Naive thymus-derived CD4-positive, alpha-beta T cell (primary cell): ENCODE measurements at regions not wholly inside any gene's neighbourhood (a gene's known extent, or its start where the extent isn't known, plus 50 kb on each side); places are given as distances from the start of the nearest gene placed in this dataset.

Experiments
- ATAC-seq: fragments of 150-1000 bp; cut with Tn5 transposase; 2 replicates; pipeline ENCODE4 v1.10.0; 2021; ENCODE audit warnings: mild to moderate bottlenecking, moderate library complexity
- CTCF ChIA-PET: fragments of 350-600 bp; sonication (Branson Sonifier 250); formaldehyde crosslinking; loops from one replicate; lab custom pipeline; 2021; ENCODE audit warnings: antibody characterized with exemption; lab: Charles Lee
- POLR2A ChIA-PET: fragments of 350-600 bp; sonication (Branson Sonifier 250); formaldehyde crosslinking; loops from one replicate; lab custom pipeline; 2021; ENCODE audit warnings: antibody characterized with exemption, inconsistent platforms; lab: Charles Lee
- DNase-seq, 9 donors: peaks; one replicate each; pipeline versions ENCODE4 v3.0.0 to v3.0.0-alpha.2; 2020 to 2022; ENCODE audit warnings: mixed read lengths in 1 of 9
- H3K27ac ChIP-seq: one replicate; pipeline ENCODE4 v1.7.0; 2013; ENCODE audit warnings: mild to moderate bottlenecking, low read depth, low read length, moderate library complexity
- H3K27me3 ChIP-seq, 2 donors: one replicate each; pipeline ENCODE4 v1.7.0; 2013; ENCODE audit warnings: low read length in 2 of 2, mild to moderate bottlenecking in 2 of 2, moderate library complexity in 2 of 2; ENCODE audit not compliant: control insufficient read depth in 2 of 2, insufficient read depth in 2 of 2
- H3K36me3 ChIP-seq, 3 experiments: 1 replicate in 2 of 3; 2 replicates in 1 of 3; pipeline ENCODE4 v1.7.0; 2013; ENCODE audit warnings: low read length in 3 of 3, mild to moderate bottlenecking in 3 of 3, moderate library complexity in 1 of 3; ENCODE audit not compliant: insufficient read depth in 3 of 3, control insufficient read depth in 2 of 3
- H3K4me1 ChIP-seq, 2 donors: one replicate each; pipeline ENCODE4 v1.7.0; 2013; ENCODE audit warnings: low read length in 2 of 2, mild to moderate bottlenecking in 2 of 2, moderate library complexity in 1 of 2; ENCODE audit not compliant: control insufficient read depth in 2 of 2, insufficient read depth in 2 of 2
- H3K4me3 ChIP-seq: 2 replicates; pipeline ENCODE4 v1.7.0; 2013; ENCODE audit warnings: mild to moderate bottlenecking, low read length
- H3K9me3 ChIP-seq, 3 experiments: 1 replicate in 2 of 3; 2 replicates in 1 of 3; pipeline ENCODE4 v1.7.0; 2013; ENCODE audit warnings: low read length in 3 of 3; ENCODE audit not compliant: control insufficient read depth in 2 of 3
- H3K27ac Mint-ChIP-seq, 9 donors: one replicate each; pipeline ENCODE4 v1.8.0; 2020 to 2022; ENCODE audit warnings: mixed read lengths in 9 of 9, mild to moderate bottlenecking in 8 of 9, moderate library complexity in 5 of 9, inconsistent platforms in 2 of 9
- H3K27me3 Mint-ChIP-seq, 5 donors: one replicate each; pipeline ENCODE4 v1.8.0; 2021 to 2022; ENCODE audit warnings: mixed read lengths in 5 of 5, mild to moderate bottlenecking in 1 of 5
- H3K36me3 Mint-ChIP-seq, 5 donors: one replicate each; pipeline ENCODE4 v1.8.0; 2020 to 2022; ENCODE audit warnings: mixed read lengths in 5 of 5, mild to moderate bottlenecking in 3 of 5, inconsistent platforms in 1 of 5
- H3K4me1 Mint-ChIP-seq, 7 donors: one replicate each; pipeline ENCODE4 v1.8.0; 2020 to 2022; ENCODE audit warnings: mixed read lengths in 7 of 7, mild to moderate bottlenecking in 3 of 7, inconsistent platforms in 1 of 7
- H3K4me3 Mint-ChIP-seq, 10 donors: one replicate each; pipeline ENCODE4 v1.8.0; 2020 to 2022; ENCODE audit warnings: mild to moderate bottlenecking in 10 of 10, mixed read lengths in 10 of 10, moderate library complexity in 6 of 10, inconsistent platforms in 2 of 10
- H3K9me3 Mint-ChIP-seq, 11 donors: one replicate each; pipeline ENCODE4 v1.8.0; 2020 to 2022; ENCODE audit warnings: mixed read lengths in 11 of 11, mild to moderate bottlenecking in 4 of 11, inconsistent platforms in 1 of 11, moderate library complexity in 1 of 11
- intact Hi-C, 2 donors: fragments of 100-400 bp; cut with micrococcal nuclease; formaldehyde crosslinking; loops; one replicate each; pipeline ENCODE4 v1.15.1; 2023

DNA sequence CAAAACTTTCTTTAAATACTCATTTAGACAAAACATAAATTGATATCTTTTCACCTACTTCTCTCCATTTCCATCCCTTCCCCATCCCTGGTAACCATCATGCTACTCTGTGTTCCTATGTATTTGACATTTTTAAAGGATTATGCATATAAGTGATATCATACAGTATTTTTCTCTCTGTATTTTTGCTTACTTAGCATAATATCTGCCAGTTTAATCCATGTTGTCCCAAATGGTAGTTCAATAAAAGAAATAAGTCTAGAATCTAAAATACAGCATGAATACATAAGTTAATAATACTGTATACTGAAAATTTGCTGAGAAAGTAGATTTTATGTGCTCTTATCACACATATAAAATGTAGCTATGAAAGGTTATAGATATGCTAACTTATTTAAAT, 190.3 kb upstream of the NAV3 start:
- Histone ChIP-seq H3K27me3 (no peaks in the 10 kb centered on the region), H3K36me3 (no peaks in the 10 kb centered on the region), H3K27ac (no peak overlapping the region), H3K4me3 (no peak overlapping the region), H3K9me3 (no peaks in the 10 kb centered on the region), H3K4me1 (no peaks in the 10 kb centered on the region)
- no peaks in the 10 kb centered on the region for H3K4me1 Mint-ChIP-seq
- ChIA-PET POLR2A (no interaction called here), CTCF (no interaction called here)
- no peaks in the 10 kb centered on the region for H3K27me3 Mint-ChIP-seq
- no peaks in the 10 kb centered on the region for H3K36me3 Mint-ChIP-seq
- peaks cover 0 to 16% (median 0%) of the 10 kb centered on the region in 11 donors for H3K9me3 Mint-ChIP-seq
- intact Hi-C loops = no loop called here
- ATAC-seq (no peak), DNase-seq (no peak)
- no peak overlapping the region for H3K4me3 Mint-ChIP-seq
- H3K27ac Mint-ChIP-seq = no peak overlapping the region

GRCh38 chr12:77630790-77631445, 199.8 kb upstream of the NAV3 start:
- no peaks in the 10 kb centered on the region for H3K27me3 Mint-ChIP-seq
- intact Hi-C loops = no loop called here
- H3K36me3 ChIP-seq = no peaks in the 10 kb centered on the region
- H3K27ac Mint-ChIP-seq = no peak overlapping the region
- no peak overlapping the region for H3K4me3 Mint-ChIP-seq
- no peak overlapping the region for H3K27ac ChIP-seq
- ChIA-PET CTCF (no interaction called here), POLR2A (no interaction called here)
- no peaks in the 10 kb centered on the region for H3K36me3 Mint-ChIP-seq
- no peaks in the 10 kb centered on the region for H3K27me3 ChIP-seq
- peaks cover 0 to 14% (median 3%) of the 10 kb centered on the region in 11 donors for H3K9me3 Mint-ChIP-seq
- no peaks in the 10 kb centered on the region for H3K9me3 ChIP-seq
- no peak overlapping the region for H3K4me3 ChIP-seq
- H3K4me1 Mint-ChIP-seq = no peaks in the 10 kb centered on the region
- no peaks in the 10 kb centered on the region for H3K4me1 ChIP-seq
- no peak for ATAC-seq
- no peak for DNase-seq

GRCh38 chr12:77630344-77630743, 200.3 kb upstream of the NAV3 start:
- Mint-ChIP-seq H3K4me1 (no peaks in the 10 kb centered on the region), H3K4me3 (no peak overlapping the region), H3K27ac (no peak overlapping the region), H3K27me3 (no peaks in the 10 kb centered on the region), H3K9me3 (peaks cover 1 to 18% (median 7%) of the 10 kb centered on the region in 11 donors), H3K36me3 (no peaks in the 10 kb centered on the region)
- Histone ChIP-seq H3K27me3 (no peaks in the 10 kb centered on the region), H3K4me3 (no peak overlapping the region), H3K27ac (no peak overlapping the region), H3K4me1 (no peaks in the 10 kb centered on the region), H3K9me3 (no peaks in the 10 kb centered on the region), H3K36me3 (no peaks in the 10 kb centered on the region)
- DNase-seq = no peak
- CTCF ChIA-PET = no interaction called here
- no peak for ATAC-seq
- intact Hi-C loops = no loop called here
- POLR2A ChIA-PET = no interaction called here

GRCh38 chr12:77629141-77629540, 201.6 kb upstream of the NAV3 start:
- intact Hi-C loops = no loop called here
- no peaks in the 10 kb centered on the region for H3K27me3 Mint-ChIP-seq
- Histone ChIP-seq H3K27me3 (no peaks in the 10 kb centered on the region), H3K27ac (no peak overlapping the region), H3K4me1 (no peaks in the 10 kb centered on the region), H3K9me3 (no peaks in the 10 kb centered on the region), H3K36me3 (no peaks in the 10 kb centered on the region), H3K4me3 (no peak overlapping the region)
- CTCF ChIA-PET = no interaction called here
- POLR2A ChIA-PET = no interaction called here
- peaks cover 1 to 19% (median 7%) of the 10 kb centered on the region in 11 donors for H3K9me3 Mint-ChIP-seq
- H3K36me3 Mint-ChIP-seq = no peaks in the 10 kb centered on the region
- no peak overlapping the region for H3K27ac Mint-ChIP-seq
- no peak overlapping the region for H3K4me3 Mint-ChIP-seq
- DNase-seq (no peak), ATAC-seq (no peak)
- no peaks in the 10 kb centered on the region for H3K4me1 Mint-ChIP-seq

DNA sequence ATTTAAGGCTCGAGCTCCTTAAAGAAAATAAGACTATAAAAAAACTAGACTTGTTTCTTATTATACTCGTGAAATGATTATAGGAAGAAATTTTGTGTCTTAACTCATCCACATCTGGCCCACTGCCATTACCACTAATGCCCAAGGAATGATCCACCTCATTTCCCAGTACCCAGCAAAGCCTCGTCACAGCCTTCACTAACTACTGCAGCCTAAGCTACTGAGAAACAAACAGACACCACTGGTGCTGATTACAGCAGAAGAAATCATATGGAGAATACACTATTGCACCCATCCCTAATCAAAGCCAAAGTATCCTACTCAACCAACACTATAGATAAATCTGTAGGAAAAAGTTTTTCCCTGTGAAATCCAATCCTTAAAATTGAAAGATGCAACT, 205.3 kb upstream of the NAV3 start:
- CTCF ChIA-PET = no interaction called here
- H3K27ac ChIP-seq = no peak overlapping the region
- ATAC-seq = no peak

GRCh38 chr12:77619425-77619824, 211.3 kb upstream of the NAV3 start:
- Histone ChIP-seq H3K27me3 (no peaks in the 10 kb centered on the region), H3K27ac (no peak overlapping the region), H3K4me3 (no peak overlapping the region), H3K36me3 (no peaks in the 10 kb centered on the region), H3K4me1 (no peaks in the 10 kb centered on the region), H3K9me3 (no peaks in the 10 kb centered on the region)
- no peaks in the 10 kb centered on the region for H3K36me3 Mint-ChIP-seq
- H3K27ac Mint-ChIP-seq = no peak overlapping the region
- ChIA-PET POLR2A (no interaction called here), CTCF (no interaction called here)
- no peak overlapping the region for H3K4me3 Mint-ChIP-seq
- DNase-seq (no peak), ATAC-seq (no peak)
- H3K4me1 Mint-ChIP-seq = no peaks in the 10 kb centered on the region
- intact Hi-C loops = no loop called here
- H3K9me3 Mint-ChIP-seq = peaks cover 0 to 17% (median 8%) of the 10 kb centered on the region in 11 donors
- no peaks in the 10 kb centered on the region for H3K27me3 Mint-ChIP-seq

More for the DNA sequence above, 205.3 kb upstream of the NAV3 start:
- no peaks in the 10 kb centered on the region for H3K9me3 ChIP-seq
- no peak overlapping the region for H3K4me3 ChIP-seq
- POLR2A ChIA-PET = no interaction called here
- H3K27me3 ChIP-seq = no peaks in the 10 kb centered on the region
- H3K36me3 Mint-ChIP-seq = no peaks in the 10 kb centered on the region
- H3K36me3 ChIP-seq = no peaks in the 10 kb centered on the region
- DNase-seq = no peak
- H3K4me3 Mint-ChIP-seq = no peak overlapping the region
- H3K9me3 Mint-ChIP-seq = peaks cover 1 to 25% (median 12%) of the 10 kb centered on the region in 11 donors
- intact Hi-C loops = no loop called here
- H3K27ac Mint-ChIP-seq = no peak overlapping the region
- no peaks in the 10 kb centered on the region for H3K4me1 Mint-ChIP-seq
- H3K4me1 ChIP-seq = no peaks in the 10 kb centered on the region
- no peaks in the 10 kb centered on the region for H3K27me3 Mint-ChIP-seq

DNA sequence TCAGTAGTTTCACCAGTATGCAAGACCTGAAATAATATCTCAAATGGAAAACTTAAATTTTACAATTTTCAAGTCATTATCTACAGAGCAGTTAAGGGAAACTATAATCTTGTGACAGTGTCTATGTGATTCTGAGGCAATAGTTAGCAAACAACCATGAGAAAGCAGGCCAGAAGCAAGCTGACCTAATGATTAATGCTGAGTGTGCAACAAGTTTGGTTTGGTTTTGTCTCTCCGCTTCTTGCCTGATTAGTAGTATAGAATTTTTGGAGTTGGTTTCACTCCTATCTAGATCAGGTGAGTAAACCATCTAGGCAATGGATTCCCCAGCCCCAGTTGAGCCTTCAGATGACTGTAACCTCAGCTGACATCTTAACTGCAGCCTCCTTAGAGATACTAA, 212.9 kb upstream of the NAV3 start:
- Mint-ChIP-seq H3K27me3 (no peaks in the 10 kb centered on the region), H3K9me3 (peaks cover 0 to 13% (median 4%) of the 10 kb centered on the region in 11 donors), H3K27ac (no peak overlapping the region), H3K36me3 (no peaks in the 10 kb centered on the region), H3K4me1 (no peaks in the 10 kb centered on the region), H3K4me3 (no peak overlapping the region)
- Histone ChIP-seq H3K4me1 (no peaks in the 10 kb centered on the region), H3K4me3 (no peak overlapping the region), H3K27me3 (no peaks in the 10 kb centered on the region), H3K27ac (no peak overlapping the region), H3K9me3 (no peaks in the 10 kb centered on the region), H3K36me3 (no peaks in the 10 kb centered on the region)
- ChIA-PET CTCF (no interaction called here), POLR2A (no interaction called here)
- intact Hi-C loops = no loop called here
- ATAC-seq = no peak
- no peak for DNase-seq
